ENCODE measurements at regions not wholly inside any gene's neighbourhood (a gene's known extent, or its start where the extent isn't known, plus 50 kb on each side); places are given as distances from the start of the nearest gene placed in this dataset.

GRCh38 chr15:70480196-70480856, 283.0 kb downstream of the UACA start:
- no peak for DNase-seq (ENCODE audit: low spot score)
- intact Hi-C loops (cut with micrococcal nuclease; ENCODE audit: unreplicated experiment): no loop called here
- Histone ChIP-seq H4K20me1 (ENCODE audit: insufficient read depth, low read length) (no peaks in the 10 kb centered on the region), H3K4me2 (ENCODE audit: low read length) (no peak overlapping the region), H3K79me2 (ENCODE audit: insufficient read depth, low read depth, low read length) (no peaks in the 10 kb centered on the region), H3K9me2 (ENCODE audit: insufficient read depth, low read length) (no peaks in the 10 kb centered on the region), H2AFZ (ENCODE audit: low read length) (no peak overlapping the region), H3K4me1 (ENCODE audit: insufficient read depth, low read length, poor library complexity, severe bottlenecking) (peaks cover 13% of the 10 kb centered on the region), H3K9me3 (ENCODE audit: low read length) (no peaks in the 10 kb centered on the region), H3K36me3 (ENCODE audit: insufficient read depth, low read length) (no peaks in the 10 kb centered on the region), H3K27ac (ENCODE audit: low read depth, low read length, poor library complexity, severe bottlenecking) (no peak overlapping the region), H3K4me3 (ENCODE audit: low read depth, low read length, poor library complexity, severe bottlenecking) (no peak overlapping the region)
- ChIA-PET CTCF (ENCODE audit: unreplicated experiment) (no interaction called here), POLR2A (interaction anchor here (0.6 kb wide), 1 partner anchor 637 kb away, joined by 3 read pairs; no protein-coding TSS in a partner anchor)
- TF ChIP-seq CTCF (conservative IDR thresholded peaks at IDR 0.05; ENCODE audit: low read length): no peak
- TF ChIP-seq EZH2phosphoT487 (IDR thresholded peaks at IDR 0.05; ENCODE audit: borderline replicate concordance, low read depth, low read length): no peak
- BruUV-seq (replicated peaks): no TSS peak

GRCh38 chr15:70479785-70480184, 283.6 kb downstream of the UACA start:
- Histone ChIP-seq H4K20me1 (ENCODE audit: insufficient read depth, low read length) (no peaks in the 10 kb centered on the region), H3K4me3 (ENCODE audit: low read depth, low read length, poor library complexity, severe bottlenecking) (no peak overlapping the region), H3K9me3 (ENCODE audit: low read length) (no peaks in the 10 kb centered on the region), H2AFZ (ENCODE audit: low read length) (no peak overlapping the region), H3K27ac (ENCODE audit: low read depth, low read length, poor library complexity, severe bottlenecking) (no peak overlapping the region), H3K9me2 (ENCODE audit: insufficient read depth, low read length) (no peaks in the 10 kb centered on the region), H3K4me2 (ENCODE audit: low read length) (no peak overlapping the region), H3K79me2 (ENCODE audit: insufficient read depth, low read depth, low read length) (no peaks in the 10 kb centered on the region), H3K36me3 (ENCODE audit: insufficient read depth, low read length) (no peaks in the 10 kb centered on the region), H3K4me1 (ENCODE audit: insufficient read depth, low read length, poor library complexity, severe bottlenecking) (peaks cover 13% of the 10 kb centered on the region)
- ChIA-PET CTCF (ENCODE audit: unreplicated experiment) (no interaction called here), POLR2A (no interaction called here)
- TF ChIP-seq EZH2phosphoT487 (IDR thresholded peaks at IDR 0.05; ENCODE audit: borderline replicate concordance, low read depth, low read length) (no peak), CTCF (conservative IDR thresholded peaks at IDR 0.05; ENCODE audit: low read length) (no peak)
- intact Hi-C loops (cut with micrococcal nuclease; ENCODE audit: unreplicated experiment): no loop called here
- DNase-seq (ENCODE audit: low spot score): no peak
- BruUV-seq (replicated peaks): no TSS peak

GRCh38 chr15:70479056-70479455, 284.3 kb downstream of the UACA start:
- no TSS peak for BruUV-seq (replicated peaks)
- H3K4me1 ChIP-seq (ENCODE audit: insufficient read depth, low read length, poor library complexity, severe bottlenecking): peaks cover 13% of the 10 kb centered on the region
- intact Hi-C loops (cut with micrococcal nuclease; ENCODE audit: unreplicated experiment): no loop called here
- H4K20me1 ChIP-seq (ENCODE audit: insufficient read depth, low read length): no peaks in the 10 kb centered on the region
- ChIA-PET CTCF (ENCODE audit: unreplicated experiment) (interaction anchor here (0.6 kb wide), 1 partner anchor 14 kb away, joined by 3 read pairs; no protein-coding TSS in a partner anchor), POLR2A (no interaction called here)
- no peaks in the 10 kb centered on the region for H3K9me2 ChIP-seq (ENCODE audit: insufficient read depth, low read length)
- no peaks in the 10 kb centered on the region for H3K36me3 ChIP-seq (ENCODE audit: insufficient read depth, low read length)
- no peak overlapping the region for H3K27ac ChIP-seq (ENCODE audit: low read depth, low read length, poor library complexity, severe bottlenecking)
- no peaks in the 10 kb centered on the region for H3K9me3 ChIP-seq (ENCODE audit: low read length)
- TF ChIP-seq EZH2phosphoT487 (IDR thresholded peaks at IDR 0.05; ENCODE audit: borderline replicate concordance, low read depth, low read length) (no peak), CTCF (conservative IDR thresholded peaks at IDR 0.05; ENCODE audit: low read length) (no peak)
- H3K4me2 ChIP-seq (ENCODE audit: low read length): 0 out of 2 replicates have a peak overlapping the region, but pooled peaks have one; percentile 18
- H3K79me2 ChIP-seq (ENCODE audit: insufficient read depth, low read depth, low read length): no peaks in the 10 kb centered on the region
- H2AFZ ChIP-seq (ENCODE audit: low read length): peak overlapping the region; percentile 84; the same call in 1 of the 2 replicates
- no peak overlapping the region for H3K4me3 ChIP-seq (ENCODE audit: low read depth, low read length, poor library complexity, severe bottlenecking)
- no peak for DNase-seq (ENCODE audit: low spot score)

All from OCI-LY7 (cell line).